LoVo (cell line): ENCODE measurements at regions not wholly inside any gene's neighbourhood (a gene's known extent, or its start where the extent isn't known, plus 50 kb on each side); places are given as distances from the start of the nearest gene placed in this dataset.

Source experiments
- DNase-seq: peaks from one replicate; pipeline ENCODE4 v3.0.0-alpha.2; 2016; ENCODE audit warnings: low spot score

- no peak for DNase-seq
Measured at GRCh38 chr16:85173981-85174751, 61.9 kb upstream of the CIBAR2 start.

GRCh38 chr16:85174871-85175723 lies 62.8 kb upstream of the CIBAR2 start:
- DNase-seq = no peak

- no peak for DNase-seq
Measured at GRCh38 chr16:85175724-85176233, 63.5 kb upstream of the CIBAR2 start.

- no peak for DNase-seq
Measured at GRCh38 chr16:85176541-85177447, 64.5 kb upstream of the CIBAR2 start.

- no peak for DNase-seq
Measured at GRCh38 chr16:85177448-85177846, 65.2 kb upstream of the CIBAR2 start.

GRCh38 chr16:85178006-85178591 lies 65.8 kb upstream of the CIBAR2 start:
- DNase-seq = no peak

GRCh38 chr16:85178596-85178995 lies 66.3 kb upstream of the CIBAR2 start:
- no peak for DNase-seq

- DNase-seq = no peak
Measured at GRCh38 chr16:85179344-85180046, 67.2 kb upstream of the CIBAR2 start.

- DNase-seq = no peak
Measured at GRCh38 chr16:85180047-85180826, 68.0 kb upstream of the CIBAR2 start.

GRCh38 chr16:85180827-85181738 lies 68.8 kb upstream of the CIBAR2 start:
- no peak for DNase-seq

- DNase-seq = no peak
Measured at GRCh38 chr16:85181739-85182129, 69.5 kb upstream of the CIBAR2 start.

GRCh38 chr16:85182286-85182685 lies 70.0 kb upstream of the CIBAR2 start:
- no peak for DNase-seq

GRCh38 chr16:85182774-85183173 lies 70.5 kb upstream of the CIBAR2 start:
- DNase-seq = no peak

- no peak for DNase-seq
Measured at GRCh38 chr16:85183564-85183963, 71.3 kb upstream of the CIBAR2 start.

GRCh38 chr16:85184404-85184803 lies 72.1 kb upstream of the CIBAR2 start:
- DNase-seq = no peak

- DNase-seq = no peak
Measured at GRCh38 chr16:85185303-85186100, 73.2 kb upstream of the CIBAR2 start.

- no peak for DNase-seq
Measured at GRCh38 chr16:85187002-85187401, 74.7 kb upstream of the CIBAR2 start.

- DNase-seq = no peak
Measured at GRCh38 chr16:85187447-85187846, 75.2 kb upstream of the CIBAR2 start.
